GM23338 (cell line): ENCODE measurements at regions not wholly inside any gene's neighbourhood (a gene's known extent, or its start where the extent isn't known, plus 50 kb on each side); places are given as distances from the start of the nearest gene placed in this dataset.

Source experiments
- ATAC-seq: fragments of 200-7000 bp; cut with Tn5 transposase; 3 replicates; pipeline ENCODE4 v1.9.1; 2020
- DNase-seq: peaks from one replicate; pipeline ENCODE4 v3.0.0-alpha.2; 2015; ENCODE audit warnings: low spot score
- H2AFZ ChIP-seq: fragments of 200-600 bp; sonication (generic); 2 replicates; pipeline ENCODE4 v1.8.0; 2016; ENCODE audit warnings: antibody characterized with exemption, mild to moderate bottlenecking, moderate library complexity
- H3F3A ChIP-seq: fragments of 200-600 bp; sonication (generic); replicated peaks from 2 replicates; pipeline ENCODE4 v1.8.0; 2017; ENCODE audit warnings: antibody characterized with exemption, mixed run types, low read depth
- H3K27ac ChIP-seq: fragments of 200-600 bp; sonication (generic); 2 replicates; pipeline ENCODE4 v1.6.1; 2016; ENCODE audit warnings: low read depth
- H3K27me3 ChIP-seq: fragments of 200-600 bp; sonication (generic); 2 replicates; pipeline ENCODE4 v1.8.0; 2016; ENCODE audit warnings: mild to moderate bottlenecking, mixed run types, moderate library complexity; ENCODE audit not compliant: insufficient read depth
- H3K36me3 ChIP-seq: fragments of 200-600 bp; sonication (generic); 2 replicates; pipeline ENCODE4 v1.8.0; 2016; ENCODE audit warnings: mild to moderate bottlenecking; ENCODE audit not compliant: insufficient read depth
- H3K4me1 ChIP-seq: fragments of 200-600 bp; sonication (generic); 2 replicates; pipeline ENCODE4 v1.8.0; 2016; ENCODE audit warnings: mild to moderate bottlenecking, moderate library complexity; ENCODE audit not compliant: insufficient read depth
- H3K4me2 ChIP-seq: fragments of 200-600 bp; sonication (generic); 2 replicates; pipeline ENCODE4 v1.7.1; 2017; ENCODE audit warnings: mixed run types
- H3K4me3 ChIP-seq: fragments of 200-600 bp; sonication (generic); 2 replicates; pipeline ENCODE4 v1.6.1; 2016; ENCODE audit warnings: mixed run types
- H3K79me2 ChIP-seq: fragments of 200-600 bp; sonication (generic); replicated peaks from 2 replicates; pipeline ENCODE4 v1.8.0; 2017; ENCODE audit warnings: mild to moderate bottlenecking; ENCODE audit not compliant: insufficient read depth
- H3K9me2 ChIP-seq: fragments of 200-600 bp; sonication (generic); 2 replicates; pipeline ENCODE4 v1.8.0; 2017; ENCODE audit not compliant: insufficient read depth
- H4K20me1 ChIP-seq: fragments of 200-600 bp; sonication (generic); replicated peaks from 2 replicates; pipeline ENCODE4 v1.8.0; 2017; ENCODE audit warnings: mild to moderate bottlenecking; ENCODE audit not compliant: insufficient read depth
- H3K27ac Mint-ChIP-seq: 2 replicates; pipeline ENCODE4 v1.8.0; 2020; ENCODE audit warnings: inconsistent platforms, mild to moderate bottlenecking, moderate library complexity, mixed read lengths
- H3K27me3 Mint-ChIP-seq: 3 replicates; pipeline ENCODE4 v1.8.0; 2022; ENCODE audit warnings: low read depth, mild to moderate bottlenecking, moderate library complexity, mixed read lengths, inconsistent platforms; ENCODE audit not compliant: insufficient read depth, poor library complexity
- H3K36me3 Mint-ChIP-seq: 3 replicates; pipeline ENCODE4 v1.8.0; 2021; ENCODE audit warnings: low read depth, mild to moderate bottlenecking, inconsistent platforms, moderate library complexity, mixed read lengths
- H3K4me1 Mint-ChIP-seq: 3 replicates; pipeline ENCODE4 v1.8.0; 2020; ENCODE audit warnings: mild to moderate bottlenecking, inconsistent platforms, mixed read lengths
- H3K4me3 Mint-ChIP-seq: 3 replicates; pipeline ENCODE4 v1.8.0; 2021; ENCODE audit warnings: moderate library complexity, mild to moderate bottlenecking, inconsistent platforms, mixed read lengths
- H3K9me3 Mint-ChIP-seq: 3 replicates; pipeline ENCODE4 v1.8.0; 2020; ENCODE audit warnings: moderate library complexity, mild to moderate bottlenecking, inconsistent platforms, mixed read lengths
- CREB1 ChIP-seq: fragments of 250-450 bp; sonication (Bioruptor Pico); IDR thresholded peaks from 2 replicates; pipeline ENCODE4 v1.5.0; 2020; ENCODE audit warnings: low read depth, mild to moderate bottlenecking, moderate library complexity
- EZH2phosphoT487 ChIP-seq: fragments of 200-600 bp; sonication (generic); IDR thresholded peaks from one replicate; pipeline ENCODE4 v1.8.1; 2018; ENCODE audit warnings: antibody characterized with exemption; ENCODE audit not compliant: unreplicated experiment
- NANOG ChIP-seq: IDR thresholded peaks from 2 replicates; pipeline ENCODE4 v1.6.1; 2016; ENCODE audit warnings: antibody characterized with exemption, borderline replicate concordance
- STAT1 ChIP-seq: IDR thresholded peaks from one replicate; pipeline ENCODE4 v1.6.1; 2016; ENCODE audit warnings: antibody characterized with exemption; ENCODE audit not compliant: unreplicated experiment
- ZNF331 ChIP-seq: fragments of 250-450 bp; sonication (Bioruptor Pico); IDR thresholded peaks from 2 replicates; pipeline ENCODE4 v1.5.0; 2020; ENCODE audit warnings: low read depth, mild to moderate bottlenecking, moderate library complexity
- ZNF462 ChIP-seq: fragments of 250-450 bp; sonication (Bioruptor Pico); IDR thresholded peaks from 2 replicates; pipeline ENCODE4 v1.5.0; 2020; ENCODE audit warnings: mild to moderate bottlenecking, moderate library complexity

DNA sequence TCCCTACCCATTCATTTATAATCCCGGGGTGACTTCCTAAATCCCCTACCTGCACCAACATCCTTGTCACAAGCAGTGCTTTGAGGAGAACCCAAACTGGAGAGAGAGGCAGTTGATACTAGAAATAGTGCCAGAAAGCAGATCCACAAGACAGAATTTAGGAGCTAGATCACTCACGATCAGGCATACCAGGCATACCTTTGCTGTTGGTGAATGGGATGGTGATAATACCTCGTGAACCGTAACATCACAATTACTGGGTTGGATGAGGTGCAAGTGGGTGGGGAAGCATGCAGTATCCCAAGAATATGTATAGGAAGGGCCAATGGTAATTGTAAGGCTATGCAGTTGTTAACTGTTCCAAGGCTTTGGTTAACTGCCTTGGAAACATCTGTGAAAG is 129.3 kb downstream of the TMA16 start:
- Mint-ChIP-seq H3K4me3 (no peak overlapping the region), H3K27me3 (no peaks in the 10 kb centered on the region), H3K27ac (no peak overlapping the region), H3K4me1 (no peaks in the 10 kb centered on the region; the same call in 2 of the 3 replicates), H3K9me3 (0 out of 3 replicates have a peak, but pooled peaks cover under 1% of the 10 kb centered on the region), H3K36me3 (no peaks in the 10 kb centered on the region)
- ATAC-seq = no peak
- no peaks in the 10 kb centered on the region for H4K20me1 ChIP-seq
- no peak overlapping the region for H3K4me3 ChIP-seq
- H3K36me3 ChIP-seq = no peaks in the 10 kb centered on the region
- H3K27ac ChIP-seq = no peak overlapping the region
- no peaks in the 10 kb centered on the region for H3K4me1 ChIP-seq
- H3K79me2 ChIP-seq = no peaks in the 10 kb centered on the region
- no peak overlapping the region for H3K4me2 ChIP-seq
- H3F3A ChIP-seq = no peaks in the 10 kb centered on the region
- no peaks in the 10 kb centered on the region for H3K27me3 ChIP-seq
- peak; percentile 3 for DNase-seq
- no peak for TF ChIP-seq NANOG
- TF ChIP-seq ZNF331 (CRISPR knock-in tag) = no peak
- no peak for TF ChIP-seq CREB1 (CRISPR knock-in tag)
- TF ChIP-seq ZNF462 = no peak
- TF ChIP-seq STAT1 = no peak
- no peak for TF ChIP-seq EZH2phosphoT487
- no peak overlapping the region for H2AFZ ChIP-seq
- H3K9me2 ChIP-seq = peaks cover 7% of the 10 kb centered on the region; the same call in 1 of the 2 replicates

- no peaks in the 10 kb centered on the region for H3K27me3 Mint-ChIP-seq
- DNase-seq = no peak
- TF ChIP-seq ZNF462 = no peak
Observed at GRCh38 chr4:163624727-163625126, 130.2 kb downstream of the TMA16 start.

More at GRCh38 chr4:163624727-163625126, 130.2 kb downstream of the TMA16 start:
- Histone ChIP-seq H2AFZ (no peak overlapping the region), H3K4me2 (no peak overlapping the region), H3K27me3 (no peaks in the 10 kb centered on the region), H3K79me2 (no peaks in the 10 kb centered on the region), H3K27ac (no peak overlapping the region), H3K36me3 (no peaks in the 10 kb centered on the region), H4K20me1 (no peaks in the 10 kb centered on the region), H3K9me2 (peaks cover 7% of the 10 kb centered on the region; the same call in 1 of the 2 replicates), H3F3A (no peaks in the 10 kb centered on the region), H3K4me1 (no peaks in the 10 kb centered on the region), H3K4me3 (no peak overlapping the region)
- H3K36me3 Mint-ChIP-seq = no peaks in the 10 kb centered on the region
- no peak for ATAC-seq
- H3K9me3 Mint-ChIP-seq = peaks cover 3% of the 10 kb centered on the region; the same call in 1 of the 3 replicates
- H3K4me3 Mint-ChIP-seq = no peak overlapping the region
- H3K4me1 Mint-ChIP-seq = no peaks in the 10 kb centered on the region; the same call in 2 of the 3 replicates
- no peak overlapping the region for H3K27ac Mint-ChIP-seq
